GM19463 (cell line): ENCODE measurements at regions not wholly inside any gene's neighbourhood (a gene's known extent, or its start where the extent isn't known, plus 50 kb on each side); places are given as distances from the start of the nearest gene placed in this dataset.

Experiments used
- ATAC-seq: cut with Tn5 transposase; IDR thresholded peaks from one replicate; pipeline ENCODE4 v1.9.1; 2021; ENCODE audit warnings: mild to moderate bottlenecking, moderate library complexity; ENCODE audit not compliant: unreplicated experiment

DNA sequence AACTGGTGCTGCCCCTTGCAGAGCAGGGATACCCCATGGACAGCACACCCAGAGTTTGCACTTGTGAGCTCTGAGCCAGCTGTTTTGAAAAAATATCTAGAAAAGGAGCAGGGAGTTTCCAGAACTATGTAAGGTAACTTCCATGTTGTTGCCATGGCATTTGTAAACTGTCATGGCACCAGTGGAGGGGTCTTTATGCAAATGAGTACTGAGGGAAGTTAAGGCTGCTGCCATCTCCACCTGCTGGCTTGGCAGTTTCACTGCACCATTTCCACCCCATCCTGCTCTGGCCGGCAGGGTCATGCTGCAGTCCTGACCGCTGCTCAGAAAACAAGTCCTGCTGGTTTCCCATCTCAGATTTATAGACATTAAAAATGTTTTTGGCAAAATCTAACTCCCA, 52.3 kb upstream of the SNTG2 start:
- ATAC-seq: no peak

GRCh38 chr2:897091-897490, 53.6 kb upstream of the SNTG2 start:
- no peak for ATAC-seq

GRCh38 chr2:893311-893710, 57.3 kb upstream of the SNTG2 start:
- ATAC-seq: no peak

GRCh38 chr2:892892-893291, 57.8 kb upstream of the SNTG2 start:
- ATAC-seq: no peak

DNA sequence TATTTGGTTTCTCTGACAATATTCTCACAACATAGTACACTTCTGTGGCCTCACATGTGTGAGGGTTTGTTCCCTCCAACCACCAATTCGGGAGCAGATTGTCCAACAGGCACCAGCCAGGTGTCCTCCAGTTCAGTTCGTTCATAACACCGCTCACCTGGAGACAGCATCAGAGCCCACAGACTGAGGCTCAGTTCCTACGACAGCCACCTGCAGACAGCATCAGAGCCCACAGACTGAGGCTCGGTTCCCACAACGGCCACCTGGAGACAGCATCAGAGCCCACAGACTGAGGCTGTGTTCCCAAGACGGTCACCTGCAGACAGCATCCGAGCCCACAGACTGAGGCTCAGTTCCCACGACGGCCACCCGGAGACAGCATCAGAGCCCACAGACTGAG, 58.2 kb upstream of the SNTG2 start:
- no peak for ATAC-seq

- ATAC-seq: no peak
Observed at GRCh38 chr2:891734-892133, 58.9 kb upstream of the SNTG2 start.

GRCh38 chr2:890791-891190, 59.9 kb upstream of the SNTG2 start:
- no peak for ATAC-seq

GRCh38 chr2:890214-890613, 60.4 kb upstream of the SNTG2 start:
- ATAC-seq: no peak

DNA sequence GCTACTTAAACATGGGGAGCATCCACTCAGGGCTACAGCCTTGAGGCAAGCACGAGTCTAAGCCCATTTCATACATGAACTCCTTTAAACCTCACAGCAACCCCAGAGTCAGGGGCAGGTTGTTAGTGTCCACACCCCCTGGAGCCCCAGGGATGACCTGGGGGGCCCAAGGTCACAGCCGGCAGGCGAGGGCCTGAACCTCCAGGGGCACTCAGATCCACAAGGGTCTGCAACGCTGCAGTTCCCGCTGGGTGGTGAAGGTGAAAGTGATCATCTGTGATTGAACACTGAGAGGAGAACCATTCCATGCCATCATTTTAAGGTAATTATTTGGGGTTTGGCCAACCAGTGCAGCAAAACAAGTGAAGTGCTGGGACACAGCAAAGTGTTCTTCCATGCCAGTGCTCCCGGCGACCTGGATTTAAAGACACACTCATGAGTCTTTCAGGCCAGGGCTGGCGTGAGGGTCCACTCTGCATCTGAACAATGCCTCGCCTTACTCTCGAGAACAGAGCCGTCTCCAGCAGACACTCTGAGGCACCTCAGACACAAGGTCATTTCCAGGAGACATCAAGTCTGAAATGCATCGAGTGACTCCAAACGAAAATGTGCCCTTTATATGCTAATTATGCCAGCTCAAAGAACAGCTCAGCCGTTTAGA, 61.6 kb upstream of the SNTG2 start:
- ATAC-seq: no peak

DNA sequence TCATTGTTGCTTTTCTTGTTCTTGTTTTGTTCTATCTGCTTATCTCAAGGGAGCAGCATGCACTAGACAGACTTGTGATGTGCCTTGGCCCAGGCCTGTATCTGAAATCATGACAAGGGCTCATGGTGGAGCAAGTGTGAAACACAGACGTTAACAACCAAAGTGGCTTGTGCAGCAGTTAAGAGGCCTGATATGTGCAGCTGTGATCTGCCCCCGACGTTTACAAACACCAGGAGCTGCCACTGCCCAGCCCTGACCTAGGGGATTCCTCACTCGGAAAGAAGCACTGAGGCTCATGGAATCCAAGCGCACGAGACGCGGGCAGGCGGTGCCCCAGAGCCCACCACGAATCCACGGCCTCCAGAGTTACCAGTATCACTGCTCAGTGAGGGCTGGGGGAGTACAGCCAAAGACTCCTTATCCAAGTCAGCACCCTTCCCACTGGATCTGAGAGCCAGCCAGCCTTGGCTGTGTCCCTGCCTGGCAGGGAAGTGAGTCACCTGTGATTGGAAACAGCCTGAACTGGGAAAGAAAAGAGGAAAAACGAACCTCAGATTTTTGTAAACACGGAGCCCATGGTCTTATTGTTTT, 62.3 kb upstream of the SNTG2 start:
- no peak for ATAC-seq

DNA sequence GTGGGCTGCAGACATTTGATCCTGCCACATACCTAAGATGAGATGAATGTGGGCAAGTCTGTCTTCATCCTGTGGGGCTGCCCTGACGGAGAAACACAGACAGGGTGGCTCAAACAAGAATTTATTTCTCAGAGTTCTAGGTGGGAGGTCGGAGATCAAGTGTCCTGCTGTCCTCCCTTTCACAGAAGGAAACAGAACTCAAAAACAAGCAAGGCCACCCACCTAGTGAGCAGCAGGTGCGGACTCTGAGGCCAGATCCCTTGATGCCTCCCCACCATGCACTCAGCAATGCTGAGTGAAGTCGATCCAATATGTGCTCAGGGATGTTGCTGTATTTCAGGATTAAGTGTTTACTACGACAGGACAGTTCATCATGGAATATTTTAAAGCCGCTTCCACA, 63.0 kb upstream of the SNTG2 start:
- no peak for ATAC-seq

DNA sequence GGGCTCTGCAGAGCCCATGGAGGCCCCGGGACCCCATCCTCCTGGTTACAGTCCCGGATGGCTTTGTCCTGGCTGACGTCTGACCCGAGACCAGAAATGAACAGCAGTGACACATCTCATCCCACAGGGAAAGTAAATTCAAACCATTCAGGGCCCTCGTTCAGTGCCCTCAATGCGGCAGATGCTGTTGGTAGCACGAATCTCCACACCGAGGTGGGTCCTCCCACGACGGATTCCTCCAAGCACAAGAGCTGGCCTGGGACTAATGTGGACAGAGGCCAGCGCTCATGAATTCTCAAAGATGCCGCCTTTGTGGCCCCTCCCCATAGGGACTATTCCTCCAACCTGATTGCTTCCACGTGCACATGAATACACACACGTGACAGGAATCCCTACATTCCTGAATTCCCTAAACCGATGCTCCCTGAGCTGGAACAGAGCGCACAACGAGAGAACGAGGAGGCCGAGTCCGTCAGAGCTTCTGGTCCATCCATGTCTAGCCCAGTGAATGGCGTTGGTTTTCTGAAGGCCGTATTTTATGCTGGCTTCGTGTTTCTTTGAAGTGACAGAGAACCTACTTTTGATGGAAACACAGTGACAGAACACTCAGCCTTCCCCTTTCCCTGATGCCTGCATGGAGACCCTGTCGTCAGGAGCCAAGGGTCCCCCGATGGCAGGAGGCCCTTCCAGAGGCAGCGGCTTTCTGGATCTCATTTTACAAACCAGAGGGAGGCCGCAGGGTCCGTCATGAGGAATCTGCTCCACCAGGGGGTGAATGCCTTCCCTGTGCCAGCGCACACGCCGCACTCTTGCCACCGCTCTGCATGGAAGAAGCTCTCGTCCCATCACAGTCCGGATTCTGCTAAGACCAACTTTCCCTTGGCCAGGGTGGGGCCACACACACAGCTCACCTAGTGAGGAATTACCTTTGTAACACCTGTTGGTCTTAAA, 64.3 kb upstream of the SNTG2 start:
- ATAC-seq: no peak

- ATAC-seq: no peak
Observed at GRCh38 chr2:885230-886071, 65.2 kb upstream of the SNTG2 start.

GRCh38 chr2:883803-884748, 66.6 kb upstream of the SNTG2 start:
- ATAC-seq: no peak

DNA sequence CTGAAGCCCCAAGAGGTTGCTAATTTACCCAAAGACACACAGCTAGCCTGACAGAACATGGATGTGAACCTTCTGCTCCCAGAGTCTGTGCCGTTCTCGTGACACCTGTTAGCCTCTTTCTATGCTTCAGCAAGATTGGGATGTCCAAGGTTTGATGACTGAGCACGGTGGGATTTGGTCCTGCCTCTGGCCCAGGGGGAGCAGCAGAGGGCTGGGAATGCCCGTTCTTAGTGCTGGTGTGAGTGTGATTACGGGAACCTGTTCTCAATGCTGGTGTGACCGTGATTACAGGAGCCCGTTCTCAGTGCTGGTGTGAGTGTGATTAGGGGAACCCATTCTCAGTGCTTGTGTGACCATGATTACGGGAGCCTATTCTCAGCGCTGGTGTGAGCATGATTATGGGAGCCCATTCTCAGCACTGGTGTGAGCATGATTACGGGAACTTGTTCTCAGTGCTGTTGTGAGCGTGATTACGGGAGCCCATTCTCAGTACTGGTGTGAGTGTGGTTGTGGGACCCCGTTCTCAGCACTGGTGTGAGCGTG, 67.3 kb upstream of the SNTG2 start:
- ATAC-seq: no peak

GRCh38 chr2:881204-881918, 69.3 kb upstream of the SNTG2 start:
- ATAC-seq: peak; percentile 90

GRCh38 chr2:880201-880970, 70.3 kb upstream of the SNTG2 start:
- no peak for ATAC-seq

DNA sequence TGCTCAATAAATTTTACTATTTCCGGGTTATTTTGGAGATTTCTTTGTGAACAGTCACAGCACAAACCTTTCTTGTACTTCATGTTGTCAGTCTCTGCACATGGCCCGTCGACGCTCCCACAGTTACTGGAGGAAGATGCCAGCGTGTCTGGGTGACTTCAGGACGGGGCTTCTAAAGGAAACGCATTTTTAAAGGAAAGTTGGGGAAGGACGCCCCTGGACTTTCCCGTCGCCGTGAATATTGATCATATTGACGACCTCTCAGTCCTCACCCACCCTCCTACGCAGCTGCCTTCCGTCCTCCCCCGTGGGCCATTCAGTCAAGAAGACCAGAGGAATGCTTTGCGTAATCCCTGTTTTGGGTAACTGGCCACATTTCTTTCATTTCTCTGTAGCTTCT, 71.1 kb upstream of the SNTG2 start:
- no peak for ATAC-seq
